Erythroblast (primary cell): ENCODE measurements at regions not wholly inside any gene's neighbourhood (a gene's known extent, or its start where the extent isn't known, plus 50 kb on each side); places are given as distances from the start of the nearest gene placed in this dataset.

Experiments used
- DNase-seq, 2 experiments: peaks; one replicate each; lab custom pipeline; 2025; lab: John Stamatoyannopoulos, UW
- GATA1 ChIP-seq: IDR thresholded peaks from 2 replicates; pipeline ENCODE4 v1.6.1; 2011; ENCODE audit warnings: low read depth, mild to moderate bottlenecking, control low read depth, low read length, moderate library complexity
- POLR2A ChIP-seq: IDR thresholded peaks from 2 replicates; pipeline ENCODE4 v1.6.1; 2011; ENCODE audit warnings: mild to moderate bottlenecking, low read length

DNA sequence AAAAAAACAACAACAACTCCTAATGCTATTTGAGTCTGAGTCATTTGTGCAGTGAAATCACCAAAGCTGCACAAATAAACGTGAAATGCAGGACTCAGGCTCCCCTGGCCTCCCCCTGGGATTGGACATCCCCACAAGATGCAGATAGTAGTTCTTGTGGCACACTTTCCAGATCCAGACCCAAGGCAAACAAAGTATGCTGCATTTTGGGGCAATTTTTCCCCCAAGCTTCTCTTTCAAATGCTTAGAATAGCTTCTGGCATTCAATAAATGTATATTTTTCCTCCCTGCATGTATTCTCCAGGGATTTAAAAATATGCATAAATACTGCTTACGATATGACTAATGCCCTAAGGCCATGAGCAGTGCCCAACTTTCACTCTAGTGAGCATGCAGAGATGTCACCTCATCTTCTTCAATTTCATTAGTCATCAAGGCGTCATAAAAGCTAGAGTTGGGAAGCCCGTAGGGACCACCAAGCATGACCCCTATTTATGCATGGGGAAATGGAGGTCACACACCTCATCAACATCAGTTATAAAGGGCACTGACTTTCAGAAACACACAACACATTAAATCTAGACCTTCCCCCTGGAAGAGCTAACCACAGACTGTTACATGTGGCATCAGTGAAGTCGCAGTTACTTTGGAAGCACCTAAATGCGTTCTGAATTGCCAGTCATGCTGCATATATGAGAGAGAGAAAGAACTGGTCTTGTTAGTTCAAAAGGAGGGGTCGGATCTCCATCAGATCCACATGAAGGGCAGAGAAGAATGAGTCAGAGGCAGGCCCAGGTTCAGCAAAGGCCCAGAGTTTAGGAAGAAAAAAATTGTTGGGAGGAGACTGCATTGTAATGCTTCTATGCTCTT lies 374.1 kb downstream of the LPIN1 start:
- TF ChIP-seq POLR2A (no peak), GATA1 (no peak)
- no peak for DNase-seq

DNA sequence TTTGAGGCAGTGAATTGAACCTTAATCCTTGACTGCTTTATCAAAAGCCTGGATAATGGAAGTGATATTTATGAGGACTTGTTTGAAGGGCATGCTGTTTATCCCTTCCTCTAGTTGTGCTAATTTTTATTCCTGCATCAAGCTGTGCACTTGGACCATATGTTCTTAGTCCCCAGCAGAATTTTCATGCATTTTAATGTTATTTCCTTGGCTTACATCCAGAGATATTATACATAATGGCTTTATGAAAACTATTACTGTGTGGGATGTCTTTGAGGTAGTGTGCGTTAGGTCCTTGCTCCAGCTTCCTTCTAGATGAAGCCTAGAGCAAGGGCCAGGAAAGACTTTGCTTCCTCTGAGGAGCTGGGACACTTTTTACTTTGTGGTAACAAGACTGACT lies 378.4 kb downstream of the LPIN1 start:
- no peak for DNase-seq
- TF ChIP-seq GATA1 = no peak
- TF ChIP-seq POLR2A = no peak

DNA sequence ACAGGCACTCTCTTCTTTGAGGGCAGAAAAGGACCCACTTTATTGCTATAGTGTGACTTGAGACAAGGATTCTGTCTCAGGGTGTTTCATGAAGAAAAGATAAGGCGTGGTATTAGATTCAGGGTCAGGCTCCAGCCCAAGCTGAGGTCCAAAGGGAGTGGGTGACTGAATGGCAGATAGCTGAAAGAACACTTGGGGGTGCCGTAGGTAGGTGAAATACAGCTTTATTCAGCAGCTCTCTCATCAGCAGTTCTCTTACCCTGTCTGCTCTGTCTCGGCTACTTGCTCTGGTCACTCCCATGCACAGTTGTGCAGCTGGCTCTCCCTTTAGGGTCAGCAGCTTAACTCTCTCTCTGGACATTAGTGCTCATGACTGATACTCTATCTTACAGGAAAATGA lies 379.9 kb downstream of the LPIN1 start:
- TF ChIP-seq GATA1 (no peak), POLR2A (no peak)
- peak; percentile 3 to 7 for DNase-seq

DNA sequence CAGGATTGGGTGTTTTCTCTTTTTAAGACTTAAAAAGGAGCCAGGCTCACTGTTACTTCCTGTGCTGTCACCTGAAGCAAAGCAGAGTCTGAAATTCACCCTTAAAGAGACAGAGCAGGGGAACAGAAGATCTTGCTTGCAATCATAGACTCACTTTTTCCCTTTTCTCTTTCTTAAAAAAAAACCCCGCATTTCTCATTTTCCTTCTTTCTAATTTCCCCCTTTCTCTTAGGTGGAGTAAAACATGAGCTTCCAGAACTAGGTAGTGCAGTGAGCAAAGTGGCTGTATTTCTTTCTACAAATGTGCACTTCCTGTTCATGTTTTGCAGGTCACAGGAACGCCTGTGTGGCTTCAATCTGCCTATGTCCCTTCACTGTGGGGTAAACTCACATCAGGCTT lies 381.2 kb downstream of the LPIN1 start:
- TF ChIP-seq GATA1 = no peak
- TF ChIP-seq POLR2A = no peak

DNA sequence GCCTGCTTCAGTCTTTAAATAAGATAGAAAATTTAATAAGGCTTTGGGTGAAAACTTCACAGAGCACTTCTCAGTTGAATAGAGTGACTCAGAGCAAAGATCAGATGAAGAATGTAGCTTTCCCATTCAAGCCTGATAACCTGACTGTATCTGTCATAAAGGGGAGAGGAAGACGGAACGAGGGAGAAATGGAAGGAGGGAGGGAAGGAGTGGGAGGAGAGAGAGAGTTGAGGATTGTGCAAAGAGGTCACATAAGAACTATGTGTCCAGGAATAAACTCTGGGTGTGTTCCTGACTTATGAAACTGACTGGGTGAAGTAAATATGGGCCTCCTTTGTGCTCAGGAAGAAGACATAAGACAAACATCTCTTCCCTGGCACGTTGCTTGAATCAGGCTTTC lies 385.5 kb downstream of the LPIN1 start:
- no peak for TF ChIP-seq POLR2A
- no peak for TF ChIP-seq GATA1
- DNase-seq = no peak

More for the DNA sequence above, 381.2 kb downstream of the LPIN1 start:
- DNase-seq = no peak

DNA sequence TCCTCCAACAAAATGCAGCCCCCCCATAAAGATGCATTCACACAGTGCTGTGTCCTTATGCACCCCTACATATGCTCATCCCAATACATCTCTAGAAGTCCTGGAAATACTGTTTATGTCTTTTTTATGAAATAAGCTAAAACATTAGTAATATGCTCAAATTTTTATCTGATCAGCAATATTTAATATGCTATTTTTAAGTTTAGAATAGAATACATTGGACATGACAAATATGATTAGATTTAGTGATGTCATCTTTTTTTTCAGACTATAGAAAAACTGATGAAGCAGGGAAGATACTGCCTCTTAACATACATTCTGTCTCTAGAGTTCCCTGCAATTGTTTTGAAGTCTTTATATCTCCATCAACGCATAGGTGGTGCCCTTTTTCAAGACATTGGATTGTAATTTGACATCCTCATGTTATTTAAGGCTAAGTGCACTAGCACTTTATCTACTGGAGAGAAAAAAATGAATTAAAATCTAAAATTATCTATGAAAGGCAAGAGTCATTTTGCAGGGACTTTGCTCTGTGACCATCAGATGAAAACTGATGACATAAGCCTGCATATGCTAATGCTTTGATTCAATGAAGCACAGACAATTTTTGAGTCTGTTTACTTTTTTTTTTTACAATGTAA lies 395.3 kb downstream of the LPIN1 start:
- DNase-seq = no peak
- TF ChIP-seq POLR2A (no peak), GATA1 (no peak)

DNA sequence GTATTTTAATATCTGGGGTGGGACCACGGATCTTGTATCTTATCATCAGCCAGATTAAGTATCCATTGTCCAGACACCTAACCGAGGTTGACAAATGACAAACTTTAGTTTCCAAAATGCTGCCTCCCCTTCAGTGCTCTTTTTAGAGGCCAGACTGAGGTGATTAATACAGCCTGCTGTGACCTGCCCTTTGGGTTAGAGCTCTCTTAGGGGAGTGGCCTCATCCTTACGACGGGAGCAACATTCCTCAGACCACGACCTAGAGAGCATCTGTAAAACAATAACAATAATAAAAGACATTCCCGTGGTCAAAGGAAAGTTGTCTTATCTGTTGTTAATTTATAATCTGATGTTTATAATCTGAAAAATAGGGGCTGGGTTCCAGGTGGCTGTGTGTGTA lies 405.3 kb downstream of the LPIN1 start:
- no peak for TF ChIP-seq POLR2A
- no peak for TF ChIP-seq GATA1
- no peak for DNase-seq

DNA sequence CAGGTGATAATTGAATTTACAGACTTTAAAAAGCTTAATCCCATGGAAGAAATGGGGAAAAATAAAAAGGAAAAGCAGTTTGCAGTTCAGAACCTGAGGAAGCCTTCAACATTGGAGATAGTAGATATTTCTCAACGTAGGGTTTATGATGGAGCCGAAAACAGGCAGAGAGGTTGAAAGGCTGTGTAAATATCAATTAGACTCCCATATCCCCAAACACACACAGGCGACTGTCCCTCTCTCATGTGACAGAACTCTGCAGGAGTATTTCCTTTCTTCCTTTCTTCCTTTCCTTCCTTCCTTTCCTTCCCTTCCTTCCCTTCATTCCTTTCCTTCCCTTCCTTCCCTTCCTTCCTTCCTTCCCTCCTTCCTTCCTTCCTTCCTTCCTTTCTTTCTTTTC lies 406.5 kb downstream of the LPIN1 start:
- no peak for DNase-seq
- TF ChIP-seq GATA1 (no peak), POLR2A (no peak)

DNA sequence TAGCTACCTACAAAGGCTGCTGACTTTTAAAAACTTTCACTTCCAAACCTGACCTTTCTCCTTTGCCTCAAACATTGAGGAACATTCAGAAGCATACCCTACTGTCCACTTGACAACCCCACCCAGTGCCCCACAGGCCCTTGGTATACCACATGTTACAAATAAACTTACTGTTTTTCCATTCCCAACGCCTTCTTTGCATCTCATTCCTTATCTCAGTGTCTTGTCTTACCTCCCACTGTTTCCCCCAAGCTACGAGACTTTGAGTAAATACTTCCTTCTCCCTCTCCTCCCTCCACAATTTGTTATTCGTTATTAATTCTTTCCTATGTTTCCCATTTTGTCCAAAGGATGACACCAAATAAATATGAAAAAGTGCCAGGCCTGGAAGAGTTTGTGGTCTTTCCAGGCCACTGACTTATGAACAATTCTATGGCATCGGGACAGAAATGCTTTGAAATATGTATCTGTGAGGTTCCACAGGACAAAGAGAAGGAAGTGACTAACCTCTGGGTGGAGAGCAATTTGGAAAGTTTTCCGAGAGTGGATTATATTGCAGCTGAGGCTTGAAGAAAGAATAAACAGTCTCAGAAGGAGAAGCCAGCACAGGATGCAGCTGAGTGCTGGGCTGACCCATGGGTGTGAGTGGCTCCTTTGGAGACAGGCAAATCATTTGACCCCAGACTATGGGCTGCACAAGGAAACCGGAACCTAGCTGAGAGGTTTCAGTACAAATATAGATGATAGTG lies 409.0 kb downstream of the LPIN1 start:
- no peak for DNase-seq
- TF ChIP-seq GATA1 (no peak), POLR2A (no peak)

DNA sequence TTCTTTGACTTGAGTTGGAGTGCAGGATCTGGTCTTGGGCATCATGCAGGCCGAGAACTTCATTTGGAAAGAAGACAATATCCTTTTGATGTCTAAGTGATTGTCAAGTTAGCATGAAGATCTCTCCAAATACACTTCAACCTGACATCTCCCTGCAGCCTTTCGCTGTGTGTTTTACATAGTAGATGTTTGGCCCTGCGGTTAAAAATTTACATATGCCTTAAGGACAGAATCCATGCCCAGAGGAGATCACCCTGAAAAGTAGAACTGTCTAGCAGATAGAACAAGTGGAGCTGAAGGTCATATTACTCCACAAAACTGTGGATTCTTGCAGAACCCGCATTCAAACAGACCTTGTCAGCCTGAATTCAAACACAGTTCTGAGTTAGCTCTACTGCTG lies 409.9 kb downstream of the LPIN1 start:
- no peak for TF ChIP-seq GATA1
- DNase-seq = no peak

DNA sequence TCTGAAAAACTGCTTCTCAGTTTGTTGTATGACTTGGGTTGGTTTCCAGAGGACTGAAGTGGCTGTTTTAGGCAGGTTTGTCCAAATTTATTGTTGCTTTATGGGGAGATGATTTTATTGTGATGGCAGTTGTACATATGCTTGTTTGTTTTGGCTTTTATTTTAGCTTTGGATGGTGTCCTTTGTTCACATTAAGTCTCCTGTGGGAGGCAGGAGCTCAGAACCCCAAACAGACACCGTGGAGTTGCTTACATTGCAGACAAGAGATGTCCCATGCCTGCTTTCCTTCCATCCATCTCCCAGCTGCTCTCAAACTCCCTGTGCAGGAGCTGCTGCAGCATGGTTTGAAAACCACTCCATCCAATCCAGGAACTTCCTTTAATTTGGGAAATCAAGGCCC lies 414.7 kb downstream of the LPIN1 start:
- no peak for DNase-seq
- TF ChIP-seq POLR2A (no peak), GATA1 (no peak)

DNA sequence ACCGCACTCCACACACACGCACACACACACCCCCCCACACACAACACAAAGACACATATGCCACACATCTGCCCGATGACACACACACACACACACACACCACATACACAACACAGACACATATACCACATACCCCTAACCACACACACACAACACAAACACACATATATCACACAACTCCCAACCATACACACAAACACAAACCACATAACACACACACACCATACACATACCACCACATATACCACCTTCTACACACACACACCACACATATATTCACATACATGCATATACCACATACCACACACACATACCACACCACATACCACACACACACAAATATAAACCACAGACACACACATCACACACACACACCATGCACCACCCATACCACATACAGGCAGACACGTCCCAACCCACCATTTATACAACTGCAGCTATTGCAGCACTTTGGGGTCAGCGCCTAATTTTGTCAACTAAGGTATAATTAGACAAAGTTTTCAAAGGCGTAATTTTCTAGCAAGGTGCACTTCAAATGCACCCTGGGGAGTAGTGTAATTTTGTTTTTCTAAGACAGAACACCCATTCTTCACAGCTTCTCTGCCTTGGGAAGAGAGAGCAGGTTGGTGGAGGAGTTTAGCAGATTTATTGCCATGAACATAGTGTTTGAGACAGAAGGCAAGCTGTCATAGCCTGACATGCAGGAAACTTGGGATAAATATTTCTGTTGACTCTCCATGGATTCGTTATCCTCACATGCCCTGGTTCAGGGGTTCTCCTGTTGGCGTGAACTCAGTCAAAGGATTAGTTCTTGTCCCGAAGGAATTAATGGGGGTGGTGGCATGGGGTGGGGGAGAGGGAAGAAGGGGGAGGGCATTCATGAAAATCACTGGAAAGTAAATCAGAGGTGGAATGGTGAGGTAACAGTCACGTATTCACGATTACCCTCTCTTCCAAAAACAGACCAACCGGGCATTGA lies 416.1 kb downstream of the LPIN1 start:
- TF ChIP-seq POLR2A (no peak), GATA1 (no peak)
- no peak for DNase-seq

DNA sequence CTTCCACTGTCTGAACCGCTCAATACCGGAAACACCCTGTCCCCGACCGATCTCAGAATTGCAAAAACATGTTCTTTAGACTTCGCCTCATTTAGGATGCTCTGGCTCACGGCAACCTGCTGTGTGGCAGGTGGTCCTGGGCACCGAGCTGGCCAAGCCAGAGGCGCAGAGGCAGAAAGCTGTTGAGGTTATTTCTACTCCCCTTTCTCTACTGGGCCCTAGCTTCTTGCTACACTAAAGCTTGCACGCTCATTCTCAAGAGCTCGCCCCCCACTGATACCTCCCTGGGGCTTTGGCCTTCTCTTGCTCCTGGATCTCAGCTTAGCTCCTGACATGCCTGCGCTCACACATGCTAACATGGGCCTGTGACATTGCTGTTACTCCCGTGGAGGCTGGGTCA lies 417.4 kb downstream of the LPIN1 start:
- TF ChIP-seq POLR2A (no peak), GATA1 (no peak)
- DNase-seq = no peak

DNA sequence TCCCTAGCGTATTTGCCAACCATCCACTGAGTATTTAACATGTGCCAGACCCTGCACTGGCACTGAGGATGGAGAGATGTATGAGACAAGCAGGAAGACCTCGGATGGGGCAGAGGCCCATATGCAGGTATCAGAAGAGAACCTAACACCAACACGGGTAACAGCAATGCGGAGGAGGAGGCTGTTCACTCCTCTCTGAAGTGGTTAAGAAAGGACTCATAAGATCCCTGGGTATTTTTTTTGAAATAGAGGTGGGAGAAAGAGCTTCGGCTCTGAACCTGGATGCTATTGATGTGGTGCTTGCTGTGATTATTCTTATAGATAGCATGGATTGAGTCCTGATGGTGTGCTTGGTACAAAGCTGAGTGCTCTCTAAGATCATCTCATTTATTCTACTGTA lies 418.3 kb downstream of the LPIN1 start:
- TF ChIP-seq GATA1 (no peak), POLR2A (no peak)
- no peak for DNase-seq
